ENCODE measurements at regions not wholly inside any gene's neighbourhood (a gene's known extent, or its start where the extent isn't known, plus 50 kb on each side); places are given as distances from the start of the nearest gene placed in this dataset.
"Not testable (repeated sequence)": the region's sequence is repeated elsewhere in the genome, so short reads cannot be mapped to it uniquely, and the experiment has no call there.

DNA sequence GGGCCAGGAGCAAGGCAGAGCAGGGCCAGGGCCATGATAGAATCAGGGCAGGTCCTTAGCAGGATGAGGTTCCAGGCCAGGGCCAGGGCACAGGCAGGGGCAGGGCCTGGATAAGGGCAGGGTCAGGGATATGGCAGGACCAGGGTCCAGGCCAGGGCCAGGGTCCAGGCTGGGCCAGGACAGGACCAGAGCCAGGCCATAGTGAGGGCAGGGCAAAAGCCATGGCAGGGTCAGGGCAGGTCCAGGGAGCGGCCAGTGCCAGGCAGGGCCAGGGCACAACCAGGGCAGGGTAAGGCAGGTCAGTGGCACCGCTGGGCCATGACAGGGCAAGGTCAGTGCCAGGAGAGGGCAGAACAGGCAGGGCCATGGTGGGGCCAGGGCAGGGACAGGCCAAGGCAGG, 152.2 kb downstream of the LIPI start:
- H3K27me3 ChIP-seq, result no peaks in the 10 kb centered on the region
- TF ChIP-seq, protein P1, sequence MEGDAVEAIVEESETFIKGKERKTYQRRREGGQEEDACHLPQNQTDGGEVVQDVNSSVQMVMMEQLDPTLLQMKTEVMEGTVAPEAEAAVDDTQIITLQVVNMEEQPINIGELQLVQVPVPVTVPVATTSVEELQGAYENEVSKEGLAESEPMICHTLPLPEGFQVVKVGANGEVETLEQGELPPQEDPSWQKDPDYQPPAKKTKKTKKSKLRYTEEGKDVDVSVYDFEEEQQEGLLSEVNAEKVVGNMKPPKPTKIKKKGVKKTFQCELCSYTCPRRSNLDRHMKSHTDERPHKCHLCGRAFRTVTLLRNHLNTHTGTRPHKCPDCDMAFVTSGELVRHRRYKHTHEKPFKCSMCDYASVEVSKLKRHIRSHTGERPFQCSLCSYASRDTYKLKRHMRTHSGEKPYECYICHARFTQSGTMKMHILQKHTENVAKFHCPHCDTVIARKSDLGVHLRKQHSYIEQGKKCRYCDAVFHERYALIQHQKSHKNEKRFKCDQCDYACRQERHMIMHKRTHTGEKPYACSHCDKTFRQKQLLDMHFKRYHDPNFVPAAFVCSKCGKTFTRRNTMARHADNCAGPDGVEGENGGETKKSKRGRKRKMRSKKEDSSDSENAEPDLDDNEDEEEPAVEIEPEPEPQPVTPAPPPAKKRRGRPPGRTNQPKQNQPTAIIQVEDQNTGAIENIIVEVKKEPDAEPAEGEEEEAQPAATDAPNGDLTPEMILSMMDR (IDR thresholded peaks at IDR 0.05), result no peak
- no peaks in the 10 kb centered on the region for H3K36me3 ChIP-seq
- H3K4me3 ChIP-seq, result no peak overlapping the region
- peak in 1 of 6 donors; percentile 77 for DNase-seq
- 95 to 97% methylated on average over 2 of the region's 2 CpGs for WGBS, 2 donors
- no peaks in the 10 kb centered on the region for H3K9me3 ChIP-seq
- no peak for ATAC-seq
- no peak overlapping the region for H3K27ac ChIP-seq
- H3K4me1 ChIP-seq, result no peaks in the 10 kb centered on the region
- intact Hi-C loops (cut with DNase I), result no loop called here
- no peak for FAIRE-seq

DNA sequence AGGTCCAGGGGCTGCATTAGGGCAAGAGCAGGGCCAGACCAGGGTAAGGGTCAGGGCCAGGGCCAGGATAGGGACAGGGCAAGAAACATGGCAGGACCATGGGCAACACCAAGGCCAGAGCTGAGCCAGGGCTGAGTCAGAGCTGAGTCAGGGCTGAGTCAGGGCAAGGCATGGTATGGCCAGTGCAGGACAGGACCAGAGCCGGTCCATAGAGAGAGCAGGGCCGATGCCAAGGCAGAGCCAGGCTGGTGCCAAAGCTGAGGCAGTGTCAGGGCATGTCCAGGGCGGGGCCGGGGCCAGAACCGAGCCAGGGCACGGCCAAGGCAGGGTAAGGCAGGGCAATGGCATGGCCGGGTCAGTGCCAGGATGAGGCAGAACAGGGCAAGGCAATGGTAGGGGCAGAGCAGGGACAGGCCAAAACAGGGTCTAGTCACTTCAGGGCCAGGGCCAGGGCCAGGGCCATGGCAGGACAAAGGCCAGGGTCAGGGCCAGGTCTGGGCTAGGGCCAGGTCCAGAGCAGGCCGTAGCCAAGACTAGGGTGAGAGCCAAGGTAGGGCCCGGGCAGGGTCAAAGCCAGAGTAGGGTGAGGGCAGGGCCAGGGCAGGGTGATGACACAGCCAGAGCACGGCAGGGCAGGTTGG, 152.8 kb downstream of the LIPI start:
- H3K4me3 ChIP-seq; H3K4me1 ChIP-seq; H3K9me3 ChIP-seq; H3K27ac ChIP-seq; FAIRE-seq; H3K36me3 ChIP-seq; ATAC-seq; intact Hi-C loops (cut with DNase I); DNase-seq; H3K27me3 ChIP-seq: not testable (repeated sequence)
- WGBS, 2 donors, result 91 to 92% methylated on average over 10 of the region's 10 CpGs

DNA sequence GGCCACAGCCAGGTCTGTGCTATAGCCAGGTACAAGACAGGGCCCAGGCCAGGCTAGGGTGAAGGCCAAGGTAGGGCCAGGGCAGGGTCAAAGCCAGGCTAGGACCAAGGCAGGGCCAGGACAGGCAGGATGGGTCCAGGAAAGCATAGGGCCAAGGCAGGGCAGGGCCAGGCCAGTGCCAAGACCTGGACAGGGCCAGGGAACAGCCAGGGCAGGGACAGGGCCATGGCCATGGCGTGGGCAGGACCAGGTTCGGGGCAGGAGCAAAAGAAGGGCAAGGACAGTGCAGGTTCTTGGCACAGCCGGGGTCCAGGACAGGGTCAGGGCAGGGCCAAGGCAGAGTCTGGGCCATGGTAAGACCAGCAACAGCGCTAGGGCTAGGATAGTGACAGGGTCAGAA, 153.4 kb downstream of the LIPI start:
- DNase-seq (peak in 1 of 6 donors; percentile 61), FAIRE-seq (no peak), ATAC-seq (no peak)
- Histone ChIP-seq H3K4me3 (no peak overlapping the region), H3K4me1 (no peaks in the 10 kb centered on the region), H3K27me3 (no peaks in the 10 kb centered on the region), H3K27ac (no peak overlapping the region), H3K9me3 (no peaks in the 10 kb centered on the region), H3K36me3 (no peaks in the 10 kb centered on the region)
- TF ChIP-seq, protein P1 (IDR thresholded peaks at IDR 0.05), result no peak
- intact Hi-C loops (cut with DNase I), result no loop called here
- WGBS, 2 donors, result 73 to 96% methylated on average over 4 of the region's 4 CpGs

DNA sequence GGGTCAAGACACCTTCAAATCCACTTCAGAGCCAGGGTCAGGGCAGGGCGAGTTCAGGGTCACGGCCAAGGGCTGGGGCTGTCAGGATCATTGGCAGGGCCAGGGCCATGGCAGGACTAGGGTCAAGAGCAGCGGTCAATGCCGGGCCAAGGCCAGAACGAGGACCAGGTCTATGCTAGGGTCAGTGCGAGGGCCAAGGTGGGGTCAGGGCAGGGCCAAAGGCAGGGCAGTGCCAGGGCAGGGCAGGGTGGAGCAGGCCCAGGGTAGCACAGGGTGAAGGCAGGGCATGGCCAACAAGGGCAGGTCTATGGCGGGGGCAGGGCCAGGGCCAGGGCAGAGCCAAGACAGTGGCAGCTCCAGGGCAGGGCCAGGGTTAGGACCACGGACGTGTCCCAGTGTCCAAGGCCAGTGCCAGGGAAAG, 154.0 kb downstream of the LIPI start:
- FAIRE-seq, result no peak
- ATAC-seq, result no peak
- intact Hi-C loops (cut with DNase I), result no loop called here
- WGBS, 2 donors, result 96 to 97% methylated on average over 9 of the region's 9 CpGs
- Histone ChIP-seq H3K4me1 (no peaks in the 10 kb centered on the region), H3K36me3 (no peaks in the 10 kb centered on the region), H3K4me3 (no peak overlapping the region), H3K27me3 (no peaks in the 10 kb centered on the region), H3K9me3 (no peaks in the 10 kb centered on the region), H3K27ac (no peak overlapping the region)
- peak in 1 of 6 donors; percentile 77 for DNase-seq
- TF ChIP-seq, protein P1 (IDR thresholded peaks at IDR 0.05), result no peak

DNA sequence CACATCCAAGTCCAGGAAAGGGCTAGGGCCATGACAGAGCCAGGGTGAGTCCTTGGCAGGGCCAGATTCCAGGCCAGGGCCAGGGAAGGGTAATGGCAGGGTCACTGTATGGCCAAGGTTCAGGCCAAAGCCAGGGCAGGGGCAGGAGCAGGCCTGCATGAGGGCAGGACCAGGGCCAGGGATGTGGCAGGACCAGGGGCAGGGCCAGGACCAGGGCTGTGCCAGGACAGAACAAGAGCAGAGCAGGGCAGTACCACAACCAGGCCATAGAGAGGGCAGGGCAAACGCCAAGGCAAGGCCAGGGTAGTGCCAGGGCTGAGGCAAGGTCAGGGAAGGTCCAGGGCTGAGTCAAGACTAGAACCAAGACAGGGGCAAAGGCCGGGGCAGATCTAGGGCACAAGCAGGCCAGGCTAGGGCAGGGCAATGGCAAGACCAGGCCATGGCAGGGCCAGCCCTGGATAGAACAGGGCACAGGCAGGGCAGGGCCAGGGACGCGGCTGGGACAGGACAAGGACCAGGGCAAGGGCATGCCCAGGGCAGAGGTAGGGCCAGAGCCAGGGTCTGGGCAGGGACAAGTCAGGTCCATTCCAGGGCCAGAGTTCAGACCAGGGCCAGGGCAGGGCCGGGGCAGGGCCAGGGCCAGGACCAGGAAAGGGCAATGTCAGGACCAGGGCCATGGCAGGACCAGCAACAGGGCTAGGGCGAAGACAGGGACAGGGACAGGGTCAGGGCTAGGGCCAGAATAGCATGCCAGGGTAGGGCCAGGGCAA, 154.8 kb downstream of the LIPI start:
- WGBS, 2 donors, result 94 to 97% methylated on average over 6 of the region's 6 CpGs
- H3K4me1 ChIP-seq; FAIRE-seq; ATAC-seq; intact Hi-C loops (cut with DNase I); H3K4me3 ChIP-seq; H3K27ac ChIP-seq; H3K9me3 ChIP-seq; H3K36me3 ChIP-seq; H3K27me3 ChIP-seq: not testable (repeated sequence)
- DNase-seq, result peak in 1 of 6 donors; percentile 76

DNA sequence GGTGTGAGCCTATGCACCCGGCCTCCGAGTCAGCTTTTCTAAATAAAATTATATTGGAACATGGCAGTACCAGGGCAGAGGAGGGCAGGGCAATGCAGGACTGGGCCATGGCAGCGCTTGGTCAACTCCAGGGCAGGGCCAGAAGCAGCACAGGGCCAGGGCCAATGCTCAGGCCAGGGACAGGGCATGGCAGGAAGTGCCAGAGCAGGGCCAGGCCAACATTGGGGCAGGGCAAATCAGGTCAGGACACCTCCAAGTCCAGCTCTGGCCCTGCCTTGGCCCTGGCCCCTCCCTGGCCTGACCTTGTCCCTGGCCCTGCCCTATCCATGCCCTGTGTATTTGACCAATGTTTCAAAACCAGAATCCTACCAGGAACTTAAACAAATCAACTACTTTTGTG, 156.1 kb downstream of the LIPI start:
- Histone ChIP-seq H3K36me3 (no peaks in the 10 kb centered on the region), H3K27me3 (no peaks in the 10 kb centered on the region), H3K4me1 (no peaks in the 10 kb centered on the region), H3K4me3 (no peak overlapping the region), H3K27ac (no peak overlapping the region), H3K9me3 (no peaks in the 10 kb centered on the region)
- intact Hi-C loops (cut with DNase I), result no loop called here
- DNase-seq (peak in 1 of 6 donors; percentile 51), FAIRE-seq (no peak), ATAC-seq (no peak)
- 95 to 96% methylated on average over 3 of the region's 3 CpGs for WGBS, 2 donors
- TF ChIP-seq, protein P1 (IDR thresholded peaks at IDR 0.05), result no peak

All from pancreas (tissue), 10 donors.